ENCODE measurements at regions not wholly inside any gene's neighbourhood (a gene's known extent, or its start where the extent isn't known, plus 50 kb on each side); places are given as distances from the start of the nearest gene placed in this dataset.

DNA sequence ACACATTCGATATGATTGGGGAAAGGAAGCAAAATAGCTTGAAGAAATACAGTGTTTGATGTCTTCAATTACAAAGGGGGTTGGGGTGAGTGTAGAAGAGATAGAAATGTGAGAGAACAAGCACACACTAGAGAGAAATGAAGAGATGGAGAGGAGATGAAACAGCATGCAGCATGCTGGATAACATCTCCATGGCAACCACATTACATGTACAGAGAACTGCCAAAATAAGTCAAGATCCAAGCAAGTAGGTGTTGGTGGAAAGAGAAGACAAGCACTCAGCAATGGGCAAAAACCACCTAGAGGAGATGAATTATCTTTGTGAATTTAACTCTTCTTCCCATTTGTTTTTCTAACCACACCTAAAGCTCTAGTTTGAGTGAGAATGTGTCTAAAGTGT lies 289.8 kb downstream of the GRIN2B start:
- H3K4me1 ChIP-seq (ENCODE audit: control insufficient read depth in 1 of 2, insufficient read depth in 1 of 2, low read depth in 1 of 2, low read length in 1 of 2) = no peaks in the 10 kb centered on the region
- no peak overlapping the region for H3K27ac ChIP-seq
- H3K9me3 ChIP-seq = no peaks in the 10 kb centered on the region
- no peaks in the 10 kb centered on the region for H3K36me3 ChIP-seq
- H3K27me3 ChIP-seq = no peaks in the 10 kb centered on the region
- TF ChIP-seq, protein P1, sequence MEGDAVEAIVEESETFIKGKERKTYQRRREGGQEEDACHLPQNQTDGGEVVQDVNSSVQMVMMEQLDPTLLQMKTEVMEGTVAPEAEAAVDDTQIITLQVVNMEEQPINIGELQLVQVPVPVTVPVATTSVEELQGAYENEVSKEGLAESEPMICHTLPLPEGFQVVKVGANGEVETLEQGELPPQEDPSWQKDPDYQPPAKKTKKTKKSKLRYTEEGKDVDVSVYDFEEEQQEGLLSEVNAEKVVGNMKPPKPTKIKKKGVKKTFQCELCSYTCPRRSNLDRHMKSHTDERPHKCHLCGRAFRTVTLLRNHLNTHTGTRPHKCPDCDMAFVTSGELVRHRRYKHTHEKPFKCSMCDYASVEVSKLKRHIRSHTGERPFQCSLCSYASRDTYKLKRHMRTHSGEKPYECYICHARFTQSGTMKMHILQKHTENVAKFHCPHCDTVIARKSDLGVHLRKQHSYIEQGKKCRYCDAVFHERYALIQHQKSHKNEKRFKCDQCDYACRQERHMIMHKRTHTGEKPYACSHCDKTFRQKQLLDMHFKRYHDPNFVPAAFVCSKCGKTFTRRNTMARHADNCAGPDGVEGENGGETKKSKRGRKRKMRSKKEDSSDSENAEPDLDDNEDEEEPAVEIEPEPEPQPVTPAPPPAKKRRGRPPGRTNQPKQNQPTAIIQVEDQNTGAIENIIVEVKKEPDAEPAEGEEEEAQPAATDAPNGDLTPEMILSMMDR (IDR thresholded peaks at IDR 0.05) = no peak
- H3K4me3 ChIP-seq (ENCODE audit: low read depth in 1 of 2, low read length in 1 of 2) = no peak overlapping the region

DNA sequence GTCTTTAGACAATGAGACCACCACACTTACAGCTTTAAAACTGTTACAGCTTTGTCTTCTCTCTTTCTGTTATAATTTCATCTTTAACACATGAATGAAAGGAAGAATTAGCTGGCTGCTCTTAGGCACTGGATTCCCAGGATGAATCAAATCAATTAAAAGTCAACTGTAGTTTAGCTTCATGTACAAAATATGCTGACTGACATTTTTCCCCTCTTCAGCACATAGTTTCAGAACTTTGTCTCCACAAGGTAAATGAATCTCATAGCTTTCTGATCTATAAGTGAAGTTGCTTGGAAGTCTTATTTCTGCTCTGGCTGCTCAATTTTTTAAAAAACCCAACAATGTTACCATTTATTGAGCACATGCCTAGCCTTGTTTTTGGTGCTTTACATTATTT lies 293.8 kb downstream of the GRIN2B start:
- Histone ChIP-seq H3K36me3 (no peaks in the 10 kb centered on the region), H3K4me3 (ENCODE audit: low read depth in 1 of 2, low read length in 1 of 2) (no peak overlapping the region), H3K9me3 (no peaks in the 10 kb centered on the region), H3K4me1 (ENCODE audit: control insufficient read depth in 1 of 2, insufficient read depth in 1 of 2, low read depth in 1 of 2, low read length in 1 of 2) (no peaks in the 10 kb centered on the region), H3K27ac (no peak overlapping the region), H3K27me3 (no peaks in the 10 kb centered on the region)
- TF ChIP-seq, protein P1 (IDR thresholded peaks at IDR 0.05) = no peak

DNA sequence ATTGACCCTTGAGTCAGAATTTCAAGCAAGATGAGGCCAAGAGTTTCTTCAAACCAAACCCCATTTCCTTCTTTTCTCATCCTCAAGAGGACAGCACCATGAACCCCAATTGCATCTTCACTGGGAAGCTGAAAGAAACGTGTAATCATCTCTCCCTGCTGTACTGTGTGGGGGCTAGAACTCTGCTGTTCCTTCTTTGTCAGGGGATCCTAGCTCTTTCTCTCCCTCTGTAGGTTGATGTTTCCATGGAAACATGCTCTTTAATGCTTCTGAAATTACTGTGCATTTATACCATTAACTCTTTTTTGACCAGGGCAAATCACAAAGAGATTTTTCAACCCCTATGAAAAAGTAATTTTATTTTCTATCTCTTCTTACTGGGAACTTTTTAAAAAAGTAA lies 295.1 kb downstream of the GRIN2B start:
- no peaks in the 10 kb centered on the region for H3K36me3 ChIP-seq
- TF ChIP-seq, protein P1 (IDR thresholded peaks at IDR 0.05) = no peak
- no peak overlapping the region for H3K27ac ChIP-seq
- no peaks in the 10 kb centered on the region for H3K27me3 ChIP-seq
- no peak overlapping the region for H3K4me3 ChIP-seq (ENCODE audit: low read depth in 1 of 2, low read length in 1 of 2)
- H3K9me3 ChIP-seq = no peaks in the 10 kb centered on the region
- H3K4me1 ChIP-seq (ENCODE audit: control insufficient read depth in 1 of 2, insufficient read depth in 1 of 2, low read depth in 1 of 2, low read length in 1 of 2) = no peaks in the 10 kb centered on the region

DNA sequence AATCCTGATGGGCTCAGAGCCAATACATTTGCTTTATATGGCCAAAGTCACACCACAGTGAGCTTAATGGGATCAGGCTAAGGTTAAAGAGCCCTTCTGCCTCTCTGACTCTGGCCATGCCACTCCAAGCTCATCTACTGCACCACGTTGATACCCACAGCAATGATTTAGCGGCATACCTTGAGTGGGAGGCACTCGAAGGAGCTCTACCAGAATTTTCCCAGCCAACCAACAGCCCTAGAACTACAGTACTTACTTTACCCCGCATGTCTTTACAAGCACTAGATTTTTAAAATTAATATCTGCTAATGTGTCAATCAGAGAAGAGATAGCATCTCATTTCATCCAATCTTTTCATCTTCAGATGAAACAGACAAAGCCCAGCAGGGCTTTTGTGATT lies 300.5 kb downstream of the GRIN2B start:
- TF ChIP-seq, protein P1 (IDR thresholded peaks at IDR 0.05) = no peak
- no peaks in the 10 kb centered on the region for H3K4me1 ChIP-seq (ENCODE audit: control insufficient read depth in 1 of 2, insufficient read depth in 1 of 2, low read depth in 1 of 2, low read length in 1 of 2)
- H3K27ac ChIP-seq = no peak overlapping the region
- H3K9me3 ChIP-seq = no peaks in the 10 kb centered on the region
- H3K27me3 ChIP-seq = no peaks in the 10 kb centered on the region
- H3K36me3 ChIP-seq = no peaks in the 10 kb centered on the region
- H3K4me3 ChIP-seq (ENCODE audit: low read depth in 1 of 2, low read length in 1 of 2) = no peak overlapping the region

DNA sequence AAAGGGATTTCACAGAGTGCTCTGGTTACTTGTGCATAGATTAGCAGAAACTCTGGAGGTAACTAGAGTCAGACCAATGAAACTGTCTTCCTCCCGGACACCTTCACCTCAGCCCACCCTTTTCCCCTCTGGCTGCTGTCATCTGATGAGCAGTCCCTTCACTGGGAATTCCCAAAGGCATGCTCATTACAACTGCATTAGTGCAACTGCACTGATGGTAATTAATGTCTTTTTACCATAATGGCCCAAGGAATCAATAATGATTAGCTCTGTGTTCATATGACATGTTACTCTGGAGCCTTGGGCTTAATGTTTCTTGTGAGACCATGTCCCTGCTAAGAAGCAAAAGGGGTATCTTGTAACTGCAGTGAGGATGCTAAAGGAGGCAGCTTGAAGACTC lies 304.5 kb downstream of the GRIN2B start:
- Histone ChIP-seq H3K36me3 (no peaks in the 10 kb centered on the region), H3K4me1 (ENCODE audit: control insufficient read depth in 1 of 2, insufficient read depth in 1 of 2, low read depth in 1 of 2, low read length in 1 of 2) (no peaks in the 10 kb centered on the region), H3K27ac (no peak overlapping the region), H3K4me3 (ENCODE audit: low read depth in 1 of 2, low read length in 1 of 2) (no peak overlapping the region), H3K9me3 (no peaks in the 10 kb centered on the region), H3K27me3 (no peaks in the 10 kb centered on the region)
- TF ChIP-seq, protein P1 (IDR thresholded peaks at IDR 0.05) = no peak

DNA sequence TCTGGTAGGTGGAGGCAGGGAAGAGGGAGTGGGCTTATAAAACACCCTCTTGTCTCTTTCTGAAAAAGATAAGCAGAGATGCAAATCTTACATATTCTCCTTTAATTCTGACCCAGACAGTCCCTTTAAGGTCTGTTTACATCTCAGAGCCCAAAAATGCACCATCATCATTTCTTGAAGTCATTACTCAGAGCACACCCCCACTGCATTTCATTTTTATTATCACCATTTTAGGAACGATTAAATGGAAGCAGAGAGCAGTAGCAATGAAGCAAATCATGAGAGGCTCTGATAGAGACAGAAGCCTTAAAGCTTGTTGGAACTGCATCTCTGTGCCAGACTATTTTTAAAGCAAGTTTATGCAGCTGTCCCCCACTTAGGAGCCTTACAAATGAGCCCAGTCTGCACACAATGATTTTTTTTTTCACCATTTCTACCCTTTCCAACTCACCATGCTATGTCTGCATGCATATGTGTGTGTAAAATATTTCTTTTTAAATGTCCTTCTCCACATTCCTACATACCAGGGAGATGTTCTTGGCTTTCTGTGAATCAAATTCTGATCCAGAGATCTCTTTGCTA lies 311.0 kb downstream of the GRIN2B start:
- H3K4me1 ChIP-seq (ENCODE audit: control insufficient read depth in 1 of 2, insufficient read depth in 1 of 2, low read depth in 1 of 2, low read length in 1 of 2) = no peaks in the 10 kb centered on the region
- TF ChIP-seq, protein P1 (IDR thresholded peaks at IDR 0.05) = no peak
- H3K4me3 ChIP-seq (ENCODE audit: low read depth in 1 of 2, low read length in 1 of 2) = no peak overlapping the region
- H3K36me3 ChIP-seq = no peaks in the 10 kb centered on the region
- H3K9me3 ChIP-seq = no peaks in the 10 kb centered on the region
- H3K27ac ChIP-seq = no peak overlapping the region
- H3K27me3 ChIP-seq = peaks cover under 1% of the 10 kb centered on the region
